Spleen (tissue), 11 donors: ENCODE measurements at regions not wholly inside any gene's neighbourhood (a gene's known extent, or its start where the extent isn't known, plus 50 kb on each side); places are given as distances from the start of the nearest gene placed in this dataset.

Source experiments
- DNase-seq: peaks from one replicate; pipeline ENCODE4 v3.0.0-alpha.2; 2020
- H3K27ac ChIP-seq, 8 donors: fragments of 200-600 bp; sonication (generic) in 7 of 8; 1 replicate in 4 of 8; 2 replicates in 4 of 8; pipeline versions ENCODE4 v1.5.0 to v1.8.0; 2016 to 2021; ENCODE audit warnings: inconsistent platforms in 4 of 8, mild to moderate bottlenecking in 4 of 8, moderate library complexity in 1 of 8
- H3K27me3 ChIP-seq, 7 donors: fragments of 200-600 bp; sonication (generic) in 6 of 7; replicated peaks in 1 of 7; 1 replicate in 4 of 7; 2 replicates in 3 of 7; pipeline versions ENCODE4 v1.5.0 to v1.8.0; 2016 to 2021; ENCODE audit warnings: inconsistent platforms in 3 of 7, mild to moderate bottlenecking in 1 of 7
- H3K36me3 ChIP-seq, 6 donors: fragments of 200-600 bp; sonication (generic) in 5 of 6; 1 replicate in 4 of 6; 2 replicates in 2 of 6; pipeline versions ENCODE4 v1.5.0 to v1.8.0; 2016 to 2021; ENCODE audit warnings: inconsistent platforms in 2 of 6
- H3K4me1 ChIP-seq, 6 donors: fragments of 200-600 bp; sonication (generic) in 5 of 6; 1 replicate in 3 of 6; 2 replicates in 3 of 6; pipeline versions ENCODE4 v1.5.0 to v1.8.0; 2016 to 2021; ENCODE audit warnings: inconsistent platforms in 3 of 6
- H3K4me3 ChIP-seq, 8 donors: fragments of 200-600 bp; sonication (generic) in 7 of 8; 1 replicate in 4 of 8; 2 replicates in 4 of 8; pipeline versions ENCODE4 v1.5.0 to v1.8.0; 2016 to 2021; ENCODE audit warnings: inconsistent platforms in 4 of 8, mild to moderate bottlenecking in 4 of 8, moderate library complexity in 2 of 8
- H3K9me3 ChIP-seq, 8 donors: fragments of 200-600 bp; sonication (generic) in 7 of 8; 1 replicate in 4 of 8; 2 replicates in 4 of 8; pipeline versions ENCODE4 v1.5.0 to v1.8.0; 2016 to 2021; ENCODE audit warnings: inconsistent platforms in 4 of 8
- POLR2A ChIP-seq, 3 donors: fragments of 450-650 bp; IDR thresholded peaks; one replicate each; pipeline ENCODE4 v1.5.1; 2017; ENCODE audit warnings: antibody characterized with exemption in 3 of 3, mild to moderate bottlenecking in 1 of 3
- POLR2AphosphoS5 ChIP-seq, 3 donors: sonication (generic); formaldehyde crosslinking; IDR thresholded peaks; one replicate each; pipeline ENCODE4 v1.5.1; 2017; ENCODE audit warnings: antibody characterized with exemption in 3 of 3
- WGBS, 5 donors: extraction: QIAGEN DNeasy Blood & Tissue Kit in 3 of 5; methylation state at CpG; one replicate each; pipeline versions ENCODE4 v1.1.5 to v1.1.7; 2013 to 2018; 5-methylcytosine and 5-hydroxymethylcytosine counted together
- intact Hi-C: fragments of 100-400 bp; cut with DNase I; formaldehyde crosslinking; loops from one replicate; pipeline ENCODE4 v1.15.0; 2023; ENCODE audit warnings: low total_unique reads
- TF ChIP-seq, protein P1 (sequence below), 11 experiments: fragments of 200-600 bp in 7 of 11; fragments of 450-650 bp in 4 of 11; sonication (generic) in 4 of 11; IDR thresholded peaks in 8 of 11; conservative IDR thresholded peaks in 3 of 11; 1 replicate in 7 of 11; 2 replicates in 4 of 11; pipeline versions ENCODE4 v1.4.0 to v1.8.0; 2016 to 2021; ENCODE audit warnings: antibody characterized with exemption in 11 of 11, inconsistent platforms in 4 of 11, mild to moderate bottlenecking in 1 of 11
- donor health status: healthy with polysubstance abuse.
- donor health status: DM: no; HTN: no; CAD: no; lungs with moderate emphysema.
- donor health status: DM: no; HTN: no; CAD: no.
- donor health status: Bipolar disorder and iron deficiency.
- donor health status: healthy.
- donor health status: DM: no; HTN: no; CAD: no.
- donor health status: DM: yes; HTN: yes; CAD: no.

DNA sequence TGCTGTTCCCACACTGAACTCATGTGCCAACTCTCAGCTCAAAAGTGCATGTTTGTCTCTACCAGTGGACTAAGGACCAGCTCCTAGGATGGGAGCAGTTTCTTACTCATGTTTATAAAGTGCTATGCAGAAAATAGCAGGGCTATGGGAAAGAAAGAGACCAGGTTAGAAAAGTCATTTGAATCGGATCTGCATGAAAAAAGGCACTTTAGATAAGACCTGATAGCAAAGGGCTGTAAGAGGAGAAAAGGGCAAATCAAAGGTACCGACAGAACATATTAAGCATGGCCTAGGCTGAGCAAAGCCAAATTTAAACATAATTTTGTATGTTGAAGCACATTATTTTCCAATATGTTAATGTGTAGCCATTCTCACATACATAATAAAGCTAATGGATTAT lies 362.3 kb upstream of the ZFP42 start:
- no peaks in the 10 kb centered on the region for H3K27me3 ChIP-seq

DNA sequence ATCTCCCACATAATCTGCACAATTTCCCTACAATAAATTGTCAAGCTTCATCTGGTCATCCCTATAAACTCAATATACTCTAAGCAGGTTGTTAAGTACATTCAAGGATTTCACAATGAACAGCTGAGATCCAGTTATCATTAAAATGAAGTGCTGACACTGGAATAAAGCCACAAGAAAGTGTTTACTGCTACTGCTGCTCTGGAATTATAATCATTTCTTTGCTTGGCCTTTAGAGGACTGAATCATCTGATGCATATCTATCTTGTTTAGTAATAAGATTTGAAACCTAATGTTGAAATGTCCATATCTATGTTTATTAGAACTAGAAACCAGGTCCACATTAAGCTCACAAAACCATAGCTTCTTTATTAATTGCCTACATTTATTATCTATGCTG lies 338.6 kb upstream of the ZFP42 start:
- intact Hi-C loops, result no loop called here
- TF ChIP-seq POLR2AphosphoS5 (IDR thresholded peaks at IDR 0.05), result no peak
- no peak for TF ChIP-seq POLR2A (IDR thresholded peaks at IDR 0.05)
- TF ChIP-seq, protein P1, sequence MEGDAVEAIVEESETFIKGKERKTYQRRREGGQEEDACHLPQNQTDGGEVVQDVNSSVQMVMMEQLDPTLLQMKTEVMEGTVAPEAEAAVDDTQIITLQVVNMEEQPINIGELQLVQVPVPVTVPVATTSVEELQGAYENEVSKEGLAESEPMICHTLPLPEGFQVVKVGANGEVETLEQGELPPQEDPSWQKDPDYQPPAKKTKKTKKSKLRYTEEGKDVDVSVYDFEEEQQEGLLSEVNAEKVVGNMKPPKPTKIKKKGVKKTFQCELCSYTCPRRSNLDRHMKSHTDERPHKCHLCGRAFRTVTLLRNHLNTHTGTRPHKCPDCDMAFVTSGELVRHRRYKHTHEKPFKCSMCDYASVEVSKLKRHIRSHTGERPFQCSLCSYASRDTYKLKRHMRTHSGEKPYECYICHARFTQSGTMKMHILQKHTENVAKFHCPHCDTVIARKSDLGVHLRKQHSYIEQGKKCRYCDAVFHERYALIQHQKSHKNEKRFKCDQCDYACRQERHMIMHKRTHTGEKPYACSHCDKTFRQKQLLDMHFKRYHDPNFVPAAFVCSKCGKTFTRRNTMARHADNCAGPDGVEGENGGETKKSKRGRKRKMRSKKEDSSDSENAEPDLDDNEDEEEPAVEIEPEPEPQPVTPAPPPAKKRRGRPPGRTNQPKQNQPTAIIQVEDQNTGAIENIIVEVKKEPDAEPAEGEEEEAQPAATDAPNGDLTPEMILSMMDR (IDR thresholded peaks at IDR 0.05 in 8 of 11, conservative IDR thresholded peaks at IDR 0.05 in 3 of 11), result no peak
- Histone ChIP-seq H3K4me3 (no peak overlapping the region), H3K4me1 (no peaks in the 10 kb centered on the region), H3K27me3 (no peaks in the 10 kb centered on the region), H3K36me3 (no peaks in the 10 kb centered on the region), H3K27ac (no peak overlapping the region), H3K9me3 (peaks cover 0 to 4% (median 0%) of the 10 kb centered on the region in 8 donors)
- DNase-seq, result no peak

More for the DNA sequence above, 362.3 kb upstream of the ZFP42 start:
- Histone ChIP-seq H3K4me3 (no peak overlapping the region), H3K4me1 (no peaks in the 10 kb centered on the region), H3K27ac (no peak overlapping the region), H3K36me3 (no peaks in the 10 kb centered on the region), H3K9me3 (peaks cover 0 to 21% (median 6%) of the 10 kb centered on the region in 8 donors)
- no peak for DNase-seq
- WGBS, 5 donors, result 62 to 74% (median 68%) methylated on average over 2 of the region's 2 CpGs
- intact Hi-C loops, result no loop called here
- TF ChIP-seq POLR2A (IDR thresholded peaks at IDR 0.05) (no peak), POLR2AphosphoS5 (IDR thresholded peaks at IDR 0.05) (no peak)
- TF ChIP-seq, protein P1 (IDR thresholded peaks at IDR 0.05 in 8 of 11, conservative IDR thresholded peaks at IDR 0.05 in 3 of 11), result no peak

DNA sequence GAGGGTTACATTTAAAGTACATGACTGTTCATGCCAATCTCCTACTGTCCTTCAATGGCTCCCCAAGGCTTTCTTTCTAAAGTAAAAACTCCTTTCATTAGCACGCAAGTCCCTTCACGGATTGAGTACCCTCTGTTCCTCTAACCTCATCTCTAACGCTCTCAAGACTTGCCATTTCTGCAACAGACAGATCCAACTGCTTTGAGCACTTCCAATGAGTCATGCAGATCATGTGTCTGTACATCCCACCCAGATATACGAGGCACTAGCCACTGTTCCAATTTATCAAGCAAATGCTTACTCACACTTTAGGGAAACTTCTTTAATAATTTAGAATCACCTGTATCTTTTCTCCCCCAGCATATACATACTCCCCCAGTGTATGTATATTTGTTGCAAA lies 332.5 kb upstream of the ZFP42 start:
- TF ChIP-seq, protein P1 (IDR thresholded peaks at IDR 0.05 in 8 of 11, conservative IDR thresholded peaks at IDR 0.05 in 3 of 11), result no peak
- TF ChIP-seq POLR2A (IDR thresholded peaks at IDR 0.05) (no peak), POLR2AphosphoS5 (IDR thresholded peaks at IDR 0.05) (no peak)
- Histone ChIP-seq H3K4me3 (no peak overlapping the region), H3K27me3 (no peaks in the 10 kb centered on the region), H3K27ac (no peak overlapping the region), H3K36me3 (no peaks in the 10 kb centered on the region), H3K4me1 (no peaks in the 10 kb centered on the region), H3K9me3 (peaks cover 0 to 4% (median 0%) of the 10 kb centered on the region in 8 donors)
- DNase-seq, result no peak
- 66 to 78% (median 76%) methylated on average over 4 of the region's 4 CpGs for WGBS, 5 donors
- intact Hi-C loops, result no loop called here

DNA sequence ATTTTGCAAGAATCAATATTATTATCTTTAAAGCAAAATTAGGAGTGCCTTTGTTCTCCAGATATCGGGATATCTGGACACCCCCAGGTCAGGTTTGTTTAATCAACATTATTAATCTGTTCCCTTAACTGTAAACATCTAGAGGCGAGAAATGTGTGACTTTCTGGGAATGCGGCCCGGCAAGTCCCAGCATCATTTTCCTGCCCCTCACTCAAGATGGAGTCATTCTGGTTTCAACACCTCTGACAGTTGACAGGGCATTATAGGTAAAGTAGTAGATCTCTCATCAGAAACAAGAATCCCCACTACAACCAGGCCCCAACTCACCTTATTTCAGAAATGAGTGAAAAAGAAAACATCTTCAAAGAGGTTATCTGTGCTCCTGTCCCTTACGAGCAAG lies 331.6 kb upstream of the ZFP42 start:
- no peaks in the 10 kb centered on the region for H3K27me3 ChIP-seq
- no peak overlapping the region for H3K4me3 ChIP-seq
- no peaks in the 10 kb centered on the region for H3K36me3 ChIP-seq
- no peak overlapping the region for H3K27ac ChIP-seq
- TF ChIP-seq, protein P1 (IDR thresholded peaks at IDR 0.05 in 8 of 11, conservative IDR thresholded peaks at IDR 0.05 in 3 of 11), result no peak
- TF ChIP-seq POLR2AphosphoS5 (IDR thresholded peaks at IDR 0.05), result no peak
- no peak for TF ChIP-seq POLR2A (IDR thresholded peaks at IDR 0.05)
- H3K4me1 ChIP-seq, result no peaks in the 10 kb centered on the region
- intact Hi-C loops, result no loop called here
- no peak for DNase-seq
- H3K9me3 ChIP-seq, result peaks cover 0 to 4% (median 0%) of the 10 kb centered on the region in 8 donors
- WGBS, 5 donors, result 75 to 92% (median 83%) methylated on average over 5 of the region's 5 CpGs
